HG02642 (cell line): ENCODE measurements at regions not wholly inside any gene's neighbourhood (a gene's known extent, or its start where the extent isn't known, plus 50 kb on each side); places are given as distances from the start of the nearest gene placed in this dataset.

Experiments used
- ATAC-seq: cut with Tn5 transposase; IDR thresholded peaks from one replicate; pipeline ENCODE4 v1.9.1; 2021; ENCODE audit warnings: mild to moderate bottlenecking; ENCODE audit not compliant: unreplicated experiment, poor library complexity

DNA sequence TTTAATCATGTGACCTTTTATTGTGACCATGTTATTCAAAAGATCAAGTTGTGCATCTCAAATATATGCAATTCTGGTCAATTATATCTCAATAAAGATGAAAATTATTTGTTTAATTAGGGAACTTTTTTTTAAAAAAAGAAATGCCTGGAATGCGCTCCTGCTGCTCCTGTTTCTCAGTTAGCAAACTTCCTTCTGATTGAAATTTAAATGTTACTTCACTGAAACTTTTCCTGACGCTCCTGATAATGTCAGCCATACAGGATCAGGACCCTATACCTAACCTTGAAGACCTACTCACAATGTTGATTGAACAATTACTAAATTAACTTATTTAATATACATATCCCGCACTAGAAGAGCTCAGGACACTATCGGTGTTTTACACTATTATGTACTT lies 190.4 kb downstream of the MACC1 start:
- no peak for ATAC-seq

DNA sequence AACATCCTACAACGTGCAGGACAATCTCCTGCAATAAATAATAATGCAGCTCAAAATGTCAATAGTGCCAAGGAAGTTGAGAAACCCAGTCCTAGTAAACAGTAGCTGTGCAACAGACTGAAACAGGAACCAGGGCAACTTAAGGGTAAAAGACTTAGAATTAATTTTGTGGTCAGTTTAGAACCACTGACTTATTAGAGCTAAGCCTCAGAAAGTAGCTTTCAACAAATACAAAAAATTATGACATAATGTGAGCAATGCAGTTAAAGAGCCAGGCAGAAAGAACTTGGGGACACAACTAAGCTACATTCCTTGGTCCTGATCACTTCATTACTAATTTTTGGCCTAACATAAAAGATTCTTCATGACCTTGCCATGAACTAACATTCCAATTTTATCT lies 195.4 kb downstream of the MACC1 start:
- peak; percentile 76 for ATAC-seq

DNA sequence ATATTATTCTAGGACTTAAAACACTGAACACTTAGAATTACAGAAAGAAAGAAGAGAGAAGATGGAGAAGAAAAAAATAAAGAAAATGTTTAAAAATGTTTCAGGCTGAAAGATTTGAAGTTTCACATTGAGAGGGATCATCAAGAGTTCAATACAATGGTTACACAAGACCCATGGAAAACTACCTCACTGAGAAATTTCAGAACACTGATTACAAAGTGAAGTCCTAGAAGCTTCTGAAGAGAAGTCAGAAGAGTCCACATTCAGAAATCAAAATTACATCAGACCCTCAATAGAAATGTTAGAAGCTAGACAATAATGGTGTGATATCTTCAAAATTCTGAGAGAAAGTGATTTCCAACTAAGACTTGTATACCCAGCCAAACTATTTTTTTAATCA lies 196.1 kb downstream of the MACC1 start:
- ATAC-seq, result no peak

DNA sequence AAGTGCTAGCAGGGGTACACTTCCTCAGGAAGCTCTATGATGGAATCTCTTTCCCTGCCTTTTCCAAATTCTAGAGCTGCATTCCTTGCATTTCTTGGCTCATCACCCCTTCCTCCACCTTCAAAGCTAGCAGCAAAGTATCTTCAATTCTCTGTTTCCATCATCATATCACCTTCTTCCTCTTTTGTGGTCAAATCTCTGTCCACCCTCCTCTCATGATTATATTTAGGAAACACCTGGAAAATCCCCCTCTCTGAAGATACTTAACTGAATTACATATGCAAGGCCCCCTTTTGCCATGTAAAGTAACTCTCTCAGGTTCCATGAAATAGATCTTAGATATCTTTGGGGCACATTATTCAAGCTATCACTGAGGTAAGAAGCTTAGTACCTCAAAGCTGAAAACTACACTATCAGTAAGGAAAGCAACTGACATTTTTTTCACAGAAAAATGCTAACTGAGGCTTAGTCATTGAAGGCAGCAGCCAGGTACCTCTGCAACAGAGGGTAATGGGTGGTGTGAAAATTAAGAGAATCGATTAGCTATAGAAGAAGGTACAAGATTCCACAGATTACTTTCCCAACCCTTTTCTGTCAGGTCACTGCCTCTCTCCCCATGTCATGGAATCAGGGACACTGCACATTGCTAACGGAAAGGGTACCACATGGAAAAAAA lies 197.3 kb downstream of the MACC1 start:
- ATAC-seq, result peak; percentile 84

DNA sequence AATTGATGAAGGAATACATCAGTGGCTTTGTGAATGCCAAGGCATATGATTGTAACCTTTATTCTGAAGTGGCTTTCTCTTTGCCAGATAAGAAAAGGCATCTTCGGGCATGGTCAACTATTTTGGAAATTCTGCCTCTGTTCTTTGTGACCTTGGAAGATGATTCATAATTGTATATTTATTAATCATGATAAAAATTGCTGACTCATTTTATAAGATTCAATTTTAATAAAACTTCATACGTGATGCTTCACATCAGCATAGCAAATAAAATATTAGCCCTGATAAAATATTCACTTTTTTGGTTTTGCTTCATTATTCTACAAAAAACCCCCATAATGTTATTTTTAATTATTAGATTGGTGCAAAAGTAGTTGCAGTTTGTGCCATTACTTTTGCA lies 200.5 kb downstream of the MACC1 start:
- ATAC-seq, result no peak

DNA sequence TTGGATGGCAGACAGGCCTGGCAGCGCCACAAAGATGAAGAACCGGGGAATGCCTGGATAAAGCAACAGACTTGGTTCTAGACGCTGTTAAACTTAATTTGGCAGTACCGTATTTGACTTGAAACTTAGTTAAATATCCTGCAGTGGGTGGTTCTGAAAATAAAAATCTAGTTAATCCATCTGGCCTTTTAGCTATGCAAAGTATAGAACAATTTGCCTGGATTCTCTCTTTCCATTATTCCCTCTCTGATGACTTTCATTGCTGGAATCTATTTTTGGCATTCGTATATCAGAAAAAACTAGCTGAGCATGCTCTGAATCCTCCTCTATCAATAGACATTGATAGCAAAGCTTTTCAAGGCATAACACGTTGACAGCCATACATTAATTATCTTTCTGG lies 203.6 kb downstream of the MACC1 start:
- no peak for ATAC-seq

DNA sequence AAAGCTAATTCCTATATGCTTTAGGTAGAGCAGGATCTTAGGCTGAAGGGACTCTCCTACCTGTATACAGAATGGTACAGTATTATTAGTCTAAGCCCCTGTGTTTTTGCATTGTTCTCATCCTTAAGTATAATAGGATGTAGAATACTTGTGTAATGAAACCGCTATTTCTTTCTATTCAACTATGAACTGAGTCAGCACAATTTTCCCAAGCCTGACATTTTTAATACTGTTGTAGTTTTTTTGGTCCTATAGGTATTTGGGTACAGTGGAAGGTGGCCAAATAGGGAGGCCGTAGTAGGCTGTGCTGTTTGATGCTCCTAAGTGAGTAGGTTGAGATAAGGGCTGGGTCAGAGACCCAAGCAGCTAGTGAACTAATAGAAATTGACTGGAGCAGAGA lies 205.1 kb downstream of the MACC1 start:
- no peak for ATAC-seq

DNA sequence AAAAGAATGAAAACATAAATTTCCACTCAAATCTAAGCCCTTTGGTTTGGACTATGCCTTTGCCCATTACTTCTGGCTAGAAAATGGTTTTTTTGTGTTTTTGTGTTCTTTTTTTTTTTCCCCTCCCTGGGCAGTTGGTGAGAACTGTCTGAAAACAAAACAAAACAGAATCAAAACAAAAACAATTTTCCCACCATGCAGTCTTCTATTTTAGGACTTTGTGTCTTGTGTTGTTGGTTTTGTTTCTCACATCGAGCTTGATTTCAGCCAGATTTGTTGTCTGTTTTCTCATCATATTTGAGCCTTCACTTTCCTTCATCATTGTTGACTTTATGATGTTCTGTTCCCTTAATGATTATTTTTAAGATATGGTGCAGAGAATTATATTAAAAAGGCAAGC lies 206.3 kb downstream of the MACC1 start:
- ATAC-seq, result no peak

DNA sequence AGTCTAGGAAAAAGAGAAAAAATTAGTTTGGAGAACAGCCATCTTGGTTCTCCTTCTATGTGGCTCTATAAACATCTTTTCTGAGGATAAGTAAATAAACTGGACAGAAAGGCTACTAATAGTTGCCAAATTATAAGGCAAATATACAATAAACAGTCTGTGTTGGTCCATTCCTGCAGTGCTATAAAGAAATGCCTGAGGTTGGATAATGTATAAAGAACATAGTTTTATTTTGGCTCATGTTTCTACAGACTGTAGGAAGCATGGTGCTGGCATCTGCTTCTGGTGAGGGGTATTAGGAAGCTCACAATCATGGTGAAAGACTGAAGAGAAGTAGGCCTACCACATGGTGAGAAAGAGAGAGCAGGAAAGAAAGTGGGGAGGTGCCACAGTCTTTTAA lies 209.7 kb downstream of the MACC1 start:
- ATAC-seq, result no peak

DNA sequence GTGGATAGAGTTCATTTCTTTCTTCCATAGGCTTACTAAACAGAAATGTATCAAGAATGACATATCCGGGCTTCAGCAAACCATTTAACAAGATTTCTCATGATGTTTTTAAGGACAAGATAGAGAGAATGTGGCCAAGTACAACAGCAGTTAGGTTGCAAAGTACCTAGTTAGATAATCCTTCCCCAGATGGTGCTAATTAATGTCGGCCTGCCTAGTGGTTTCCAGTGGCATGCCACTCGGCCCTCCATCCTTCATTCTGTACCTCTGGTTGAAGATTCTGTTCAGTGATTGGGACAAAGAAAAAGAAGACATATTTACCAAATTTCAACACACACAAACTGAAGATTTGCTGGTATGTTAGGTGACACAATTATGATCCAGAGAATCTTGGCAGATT lies 212.1 kb downstream of the MACC1 start:
- ATAC-seq, result no peak

DNA sequence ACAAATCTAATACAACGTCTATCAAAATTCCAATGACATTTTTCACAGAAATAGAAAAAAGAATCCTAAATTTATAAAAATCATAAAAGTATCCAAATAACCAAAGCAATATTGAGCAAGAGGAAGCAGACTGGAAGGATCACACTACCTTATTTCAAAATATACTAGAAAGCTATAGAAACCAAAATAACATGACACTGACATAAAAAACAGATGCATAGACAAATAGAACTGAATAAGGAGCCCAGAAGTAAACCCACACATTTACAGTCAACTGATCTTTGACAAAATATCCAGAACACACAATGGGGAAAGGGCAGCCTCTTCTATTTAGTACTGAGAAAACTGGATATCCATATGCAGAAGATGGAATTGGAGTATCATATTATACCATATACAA lies 217.5 kb downstream of the MACC1 start:
- ATAC-seq, result no peak

DNA sequence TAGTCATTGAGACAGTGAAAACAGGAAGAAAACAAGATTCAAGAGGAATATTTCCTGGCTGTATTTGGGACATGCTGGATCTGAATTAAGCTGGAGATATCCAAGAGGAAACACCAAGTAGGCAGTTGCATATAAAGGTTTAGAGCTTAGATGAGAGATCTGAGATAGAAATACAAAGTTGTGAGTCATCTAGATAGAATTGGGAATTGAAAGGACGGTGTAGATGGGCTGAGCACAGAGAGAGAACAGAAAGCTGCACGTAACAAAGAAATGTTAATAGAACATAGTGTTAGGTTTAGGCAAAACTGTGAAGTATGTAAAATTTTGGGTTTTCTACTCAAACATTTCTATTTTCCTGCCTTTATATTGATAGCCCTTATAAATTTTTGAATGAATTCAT lies 218.5 kb upstream of the TMEM196 start:
- no peak for ATAC-seq

DNA sequence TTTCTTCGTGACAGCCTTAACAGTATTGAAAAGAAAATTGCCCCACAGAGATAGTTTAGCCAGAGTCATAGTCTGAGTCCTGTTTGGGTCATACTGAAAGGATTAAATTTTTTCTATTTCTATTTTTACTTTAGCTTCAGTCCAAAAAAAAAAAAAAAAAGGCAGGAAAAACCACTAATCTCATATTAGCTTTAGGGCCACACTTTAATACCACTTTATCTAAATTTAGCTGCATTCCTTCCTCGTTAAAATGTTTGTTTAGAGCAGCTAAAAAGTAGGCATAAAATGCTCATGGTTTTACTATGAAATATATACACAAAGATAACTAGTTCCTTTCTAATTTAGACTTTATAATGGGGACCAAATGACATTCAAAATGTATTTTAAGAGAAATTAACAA lies 216.5 kb upstream of the TMEM196 start:
- no peak for ATAC-seq

DNA sequence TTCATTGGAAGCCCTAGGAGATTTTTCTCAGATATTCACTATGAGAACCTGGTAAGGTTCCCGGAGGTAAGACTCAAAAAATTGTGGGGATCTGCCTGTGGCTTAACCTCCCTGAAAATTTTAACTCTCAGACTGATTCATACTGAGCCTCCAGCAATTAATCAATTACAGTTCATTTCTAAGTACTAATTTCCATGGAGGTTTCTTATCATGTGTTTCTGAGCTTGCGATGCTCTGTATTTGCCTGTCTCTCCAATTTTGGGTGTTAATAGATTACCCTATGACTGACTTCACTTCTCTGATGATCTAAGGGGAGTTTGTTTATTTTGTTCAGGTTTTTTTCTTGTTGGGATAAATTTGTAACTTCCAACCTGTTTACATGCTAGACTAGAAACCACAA lies 215.4 kb upstream of the TMEM196 start:
- ATAC-seq, result no peak

DNA sequence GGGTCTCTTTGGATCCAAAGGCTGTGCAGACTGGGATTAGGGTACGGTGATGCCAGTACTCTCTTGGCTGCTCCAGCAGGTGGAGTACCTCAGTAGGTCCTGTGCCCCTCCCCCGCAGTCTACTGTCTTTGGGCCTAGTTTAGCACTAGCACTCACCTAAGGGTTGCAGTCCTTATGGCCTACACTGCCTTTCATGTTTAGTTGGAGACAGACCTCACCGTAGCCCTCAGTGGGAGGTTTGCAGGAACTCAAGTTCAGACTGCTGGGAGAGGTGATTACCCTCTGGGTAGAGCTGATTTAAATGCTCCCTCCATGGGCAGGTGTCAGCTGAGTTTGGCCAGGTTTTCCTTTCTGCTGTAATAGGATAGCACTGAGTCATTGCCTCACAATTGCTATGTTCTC lies 210.8 kb upstream of the TMEM196 start:
- ATAC-seq, result no peak

DNA sequence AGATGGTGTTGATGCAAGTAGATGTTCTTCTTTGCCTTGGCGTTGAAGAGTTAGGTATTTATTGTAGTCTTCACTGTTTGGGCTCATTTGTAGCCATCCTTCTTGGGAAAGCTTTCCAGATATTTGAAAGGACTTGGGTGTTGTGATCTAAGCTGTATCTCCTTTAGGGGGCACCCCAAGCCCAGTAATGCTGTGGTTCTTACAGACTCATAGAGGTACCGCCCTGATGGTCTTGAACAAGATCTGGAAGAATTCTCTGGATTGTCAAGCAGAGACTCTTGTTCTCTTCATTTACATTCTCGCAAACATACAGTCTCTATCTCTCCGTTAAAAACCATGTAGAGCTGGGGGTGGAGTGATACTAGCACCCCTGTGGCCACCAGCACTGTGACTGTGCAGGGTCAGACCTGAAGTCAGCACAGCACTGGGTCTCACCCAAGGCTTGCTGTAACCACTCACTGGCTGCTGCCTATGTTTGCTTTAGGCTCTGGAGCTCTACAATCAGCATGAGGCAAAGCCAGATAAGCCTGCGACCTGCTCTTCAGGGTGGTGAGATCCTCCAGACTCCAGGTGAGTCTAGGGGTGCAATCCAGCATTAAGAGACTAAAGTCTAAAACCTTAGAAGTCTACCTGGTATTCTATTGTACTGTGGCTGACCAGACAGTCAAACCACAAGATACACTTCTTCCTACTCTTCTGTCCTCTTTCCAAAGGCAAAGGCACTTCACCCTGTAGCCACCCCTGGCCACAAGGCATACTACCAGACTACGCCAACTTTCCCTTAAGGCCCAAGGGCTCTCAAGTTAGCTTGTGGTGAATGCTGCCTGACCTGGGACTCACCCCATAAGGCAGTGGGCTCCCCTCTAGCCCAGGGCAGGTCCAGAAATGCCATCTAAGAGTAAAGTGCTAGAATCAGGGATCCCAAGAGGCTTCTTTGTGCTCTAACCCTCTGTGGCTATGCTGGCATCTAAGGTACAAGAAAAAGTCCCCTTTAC lies 209.7 kb upstream of the TMEM196 start:
- peak; percentile 56 for ATAC-seq

DNA sequence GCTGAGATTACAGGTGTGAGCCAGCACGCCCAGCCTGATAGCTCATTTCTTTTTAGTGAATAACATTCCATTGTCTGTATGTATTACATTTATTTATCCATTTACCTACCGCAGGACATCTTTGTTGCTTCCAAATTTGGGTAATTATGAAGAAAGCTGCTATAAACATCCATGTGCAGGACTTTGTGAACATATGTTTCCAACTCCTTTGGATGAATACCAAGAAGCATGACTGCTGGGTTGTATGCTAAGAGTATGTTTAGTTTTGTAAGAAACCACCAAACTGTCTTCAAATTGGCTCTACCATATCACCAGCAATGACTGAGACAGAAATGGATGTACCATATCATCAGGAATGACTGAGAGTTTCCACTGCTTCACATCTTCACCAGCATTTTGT lies 200.2 kb upstream of the TMEM196 start:
- ATAC-seq, result no peak

DNA sequence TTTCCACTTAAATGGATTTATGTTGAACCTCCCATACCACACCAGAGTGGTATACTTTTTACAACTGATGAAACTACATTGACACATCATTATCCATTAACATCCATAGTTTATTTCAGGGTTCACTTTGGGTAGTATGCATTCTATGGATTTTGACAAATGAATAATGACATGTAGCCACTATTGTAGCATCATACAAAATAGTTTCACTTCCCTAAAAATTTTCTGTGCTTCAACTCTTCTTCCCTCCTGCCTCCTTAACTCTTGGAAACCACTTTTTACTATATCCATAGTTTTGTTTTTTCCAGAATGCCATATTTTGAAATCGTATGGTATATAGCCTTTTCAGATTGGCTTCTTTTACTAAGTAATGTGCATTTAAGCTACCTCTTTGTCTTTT lies 199.5 kb upstream of the TMEM196 start:
- no peak for ATAC-seq

DNA sequence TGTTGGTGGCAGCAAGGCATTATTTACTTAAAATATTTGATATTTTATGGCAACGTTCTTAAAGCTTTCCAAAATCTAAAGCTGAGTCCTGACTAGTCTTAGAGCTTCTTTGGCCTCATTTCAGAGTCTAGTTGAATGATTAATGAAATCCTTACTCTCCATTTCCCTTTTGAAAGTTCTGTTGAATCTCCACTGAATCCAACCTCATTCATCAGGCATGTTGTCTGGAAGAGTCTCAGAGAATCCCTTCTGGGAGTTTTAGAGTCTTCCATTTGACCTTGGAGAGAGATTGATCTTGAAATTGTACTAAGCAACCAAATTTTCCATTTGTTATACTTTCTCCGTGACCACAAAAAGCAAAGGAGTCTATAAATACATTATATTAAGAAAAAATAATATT lies 198.5 kb upstream of the TMEM196 start:
- ATAC-seq, result no peak

DNA sequence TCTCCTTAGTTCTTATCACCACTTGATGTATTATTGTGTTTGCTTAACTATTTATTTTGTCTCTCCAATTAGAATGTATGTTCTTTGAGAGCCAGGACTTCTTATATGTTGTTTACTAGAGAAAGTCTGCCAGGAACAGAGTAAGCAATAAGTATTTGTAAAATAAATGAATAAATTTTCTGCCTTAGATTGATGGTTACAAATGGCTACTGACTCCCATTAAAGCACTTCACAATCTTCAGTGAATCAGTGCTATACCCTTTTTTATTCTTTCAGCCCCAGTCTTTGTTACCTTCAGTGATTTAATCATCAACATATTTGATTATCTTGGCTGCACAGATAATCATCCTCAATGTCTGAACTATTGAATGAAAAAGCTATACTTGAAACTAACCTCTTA lies 197.1 kb upstream of the TMEM196 start:
- no peak for ATAC-seq

DNA sequence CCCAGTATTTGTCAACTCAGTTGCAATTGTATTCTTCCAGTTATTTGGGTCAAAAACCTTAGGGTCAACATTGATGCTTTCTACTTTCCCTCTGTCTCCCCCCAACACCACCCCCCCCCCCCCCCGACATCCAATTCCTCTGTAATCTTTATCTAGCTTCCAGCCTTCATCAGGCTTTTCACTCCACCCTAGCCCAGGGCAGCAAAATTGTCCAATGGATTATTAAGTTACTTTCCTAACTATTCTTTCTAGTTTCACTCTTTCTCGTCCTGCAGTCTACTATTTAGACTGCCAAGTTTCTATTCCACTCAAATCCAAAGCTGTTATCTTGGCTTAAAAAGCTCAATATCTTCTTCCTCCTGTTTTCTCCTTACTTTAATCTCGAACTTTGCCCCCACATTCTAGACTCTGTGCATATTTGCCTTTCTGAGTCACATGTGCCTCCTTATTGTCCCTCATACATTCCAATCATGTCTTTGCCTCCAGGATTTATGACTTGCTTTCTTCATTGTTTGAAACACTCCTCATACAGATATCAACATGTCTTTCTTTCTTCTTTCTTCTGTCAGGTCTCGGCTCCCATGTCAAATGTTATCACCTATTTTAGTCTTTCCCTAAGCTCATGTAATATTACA lies 196.6 kb upstream of the TMEM196 start:
- ATAC-seq, result no peak
